RKO (cell line): ENCODE measurements at regions not wholly inside any gene's neighbourhood (a gene's known extent, or its start where the extent isn't known, plus 50 kb on each side); places are given as distances from the start of the nearest gene placed in this dataset.
"Not testable (repeated sequence)": the region's sequence is repeated elsewhere in the genome, so short reads cannot be mapped to it uniquely, and the experiment has no call there.

ENCODE experiments used
- DNase-seq: peaks from one replicate; pipeline ENCODE4 v3.0.0-alpha.2; 2016; ENCODE audit warnings: low spot score

- no peak for DNase-seq
Measured at GRCh38 chr12:71385155-71385554, 54.4 kb upstream of the LGR5 start.

DNA sequence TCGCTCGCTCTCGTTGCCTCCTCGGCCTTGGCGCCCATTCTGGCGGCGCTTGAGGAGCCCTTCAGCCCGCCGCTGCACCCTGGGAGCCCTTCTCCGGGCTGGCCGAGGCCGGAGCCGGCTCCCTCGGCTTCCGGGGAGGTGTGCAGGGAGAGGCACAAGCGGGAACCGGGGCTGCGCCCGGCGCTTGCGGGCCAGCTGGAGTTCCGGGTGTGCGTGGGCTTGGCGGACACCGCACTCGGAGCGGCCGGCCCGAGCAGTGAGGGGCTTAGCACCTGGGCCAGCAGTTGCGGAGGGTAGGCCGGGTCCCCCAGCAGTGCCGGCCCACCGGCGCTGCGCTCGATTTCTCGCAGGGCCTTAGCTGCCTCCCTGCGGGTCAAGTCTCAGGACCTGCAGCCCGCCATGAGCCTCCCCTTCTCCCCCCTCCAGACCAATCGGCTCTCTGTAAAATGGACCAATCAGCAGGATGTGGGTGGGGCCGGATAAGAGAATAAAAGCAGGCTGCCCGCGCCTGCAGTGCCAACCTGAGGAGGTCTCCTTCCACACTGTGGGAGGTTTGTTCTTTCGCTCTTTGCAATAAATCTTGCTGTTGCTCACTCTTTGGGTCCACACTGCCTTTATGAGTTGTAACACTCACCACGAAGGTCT is 62.8 kb upstream of the LGR5 start:
- not testable (repeated sequence) for DNase-seq

- DNase-seq, result peak; percentile 19
Measured at GRCh38 chr12:71371122-71371521, 68.5 kb upstream of the LGR5 start.

DNA sequence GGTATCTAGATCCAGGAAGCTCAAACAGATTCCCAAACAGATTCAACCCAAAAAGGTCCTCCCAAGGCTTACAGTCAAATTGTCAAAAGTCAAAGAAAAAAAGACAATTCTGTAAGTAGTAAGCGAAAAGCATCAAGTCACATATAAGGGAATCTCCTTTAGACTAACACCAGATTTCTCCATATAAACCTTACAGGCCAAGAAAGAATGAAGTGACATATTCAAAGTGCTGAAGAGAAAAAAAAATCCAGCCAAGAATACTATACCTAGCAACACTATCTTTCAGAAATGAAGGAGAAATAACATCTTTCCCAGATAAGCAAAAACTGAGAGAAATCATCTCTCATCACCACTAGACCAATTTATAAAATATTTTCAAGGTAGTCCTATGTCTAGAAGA is 79.6 kb upstream of the LGR5 start:
- DNase-seq, result no peak

DNA sequence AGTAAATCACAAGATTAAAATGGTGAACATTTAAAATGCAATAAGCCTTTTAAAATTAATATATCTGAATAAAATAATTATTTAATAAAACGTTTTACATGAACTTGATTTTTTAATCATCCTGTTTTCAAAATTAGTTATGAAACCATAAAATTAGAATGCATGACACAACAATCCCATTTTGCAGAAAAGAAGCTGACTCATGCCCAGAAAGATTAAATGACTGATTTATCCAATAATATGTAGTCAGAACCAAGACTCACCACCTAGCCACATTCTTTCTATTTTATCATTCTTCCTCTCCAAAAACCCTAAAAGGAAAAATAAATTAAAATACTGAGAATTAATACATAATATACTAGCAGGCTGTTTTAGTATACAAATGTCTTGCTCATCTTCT is 83.0 kb upstream of the LGR5 start:
- DNase-seq, result peak; percentile 4

GRCh38 chr12:71354871-71355270 is 84.7 kb upstream of the LGR5 start:
- no peak for DNase-seq

DNA sequence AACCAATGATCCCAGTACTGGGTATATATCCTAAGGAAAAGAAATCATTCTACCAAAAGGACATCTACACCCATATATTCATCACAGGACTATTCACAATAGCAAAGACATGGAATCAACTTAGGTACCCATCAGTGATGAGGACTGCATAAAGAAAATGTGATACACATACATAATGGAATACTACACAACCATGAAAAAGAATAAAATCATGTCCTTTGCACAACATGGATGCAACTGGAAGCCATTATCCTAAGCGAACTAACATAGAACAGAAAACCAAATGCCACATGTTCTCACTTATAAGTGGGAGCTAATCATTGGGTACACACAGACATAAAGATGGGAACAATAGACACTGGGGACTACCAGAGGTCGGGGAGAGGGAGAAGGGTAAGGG is 86.0 kb upstream of the LGR5 start:
- DNase-seq, result no peak

GRCh38 chr12:71349950-71350349 is 89.6 kb upstream of the LGR5 start:
- no peak for DNase-seq

DNA sequence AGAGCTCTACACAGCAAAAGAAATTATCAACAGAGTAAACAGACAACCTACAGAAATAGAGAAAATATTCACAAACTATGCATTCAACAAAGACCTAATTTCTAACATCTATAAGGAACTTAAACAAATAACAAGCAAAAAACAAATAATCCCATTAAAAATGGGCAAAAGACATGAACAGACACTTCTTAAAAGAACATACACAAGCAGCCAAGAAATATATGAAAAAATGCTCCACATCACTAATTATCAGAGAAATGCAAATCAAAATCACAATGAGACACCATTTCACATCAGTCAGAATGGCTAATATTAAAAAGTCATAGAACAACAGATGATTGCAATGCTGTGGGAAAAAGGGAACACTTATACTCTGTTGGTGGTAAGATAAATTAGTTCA is 100.7 kb upstream of the LGR5 start:
- no peak for DNase-seq

DNA sequence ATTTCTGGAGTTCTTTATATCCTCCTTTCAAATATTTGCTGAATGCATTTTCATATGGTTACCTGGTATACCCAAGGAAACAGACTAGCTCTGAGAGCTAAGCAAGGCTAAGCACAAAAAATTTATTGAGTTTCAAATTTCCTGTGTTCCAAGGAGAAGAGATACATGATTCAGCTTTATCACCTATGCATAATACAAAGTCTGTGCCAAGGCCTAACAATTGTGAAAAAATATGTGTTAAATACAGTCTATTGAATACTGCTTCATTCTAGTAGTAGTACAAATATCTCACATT is 103.7 kb upstream of the LGR5 start:
- DNase-seq, result no peak

DNA sequence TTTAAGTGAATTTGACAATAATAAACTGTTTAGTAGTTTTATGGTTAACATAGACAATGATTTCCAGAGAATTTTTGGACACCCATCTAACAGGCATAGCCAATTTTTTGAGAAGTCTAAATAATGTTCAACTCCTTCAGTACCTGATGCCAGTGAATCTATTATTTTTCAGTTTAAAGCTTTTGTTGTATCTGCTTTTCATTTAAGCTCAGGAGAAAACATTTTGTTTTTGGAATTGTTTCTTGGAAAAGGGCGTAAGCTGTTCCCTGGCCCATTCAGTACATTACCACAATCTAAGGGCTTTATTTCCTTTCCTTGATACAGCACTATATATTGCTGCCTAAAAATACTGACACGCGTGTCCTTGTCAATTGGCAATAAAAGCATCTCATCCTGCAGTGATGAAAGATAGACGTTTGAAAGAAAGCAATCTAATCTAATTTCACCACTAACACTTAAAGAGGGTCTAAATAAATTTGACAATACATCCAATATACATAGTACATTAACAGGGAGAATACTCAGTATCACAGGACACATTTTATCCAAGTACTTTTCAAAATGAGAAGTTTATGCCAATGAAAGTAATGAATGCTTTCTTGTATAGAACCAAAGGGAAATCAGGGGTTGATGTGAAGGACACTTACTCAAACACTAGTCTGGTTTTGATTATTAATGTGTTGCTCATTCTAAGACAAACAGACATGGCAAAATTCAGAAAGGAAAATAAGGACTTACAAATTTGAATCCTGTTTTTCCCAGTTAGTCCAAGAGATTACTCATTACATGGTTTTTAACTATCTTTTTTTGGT is 104.2 kb upstream of the LGR5 start:
- DNase-seq, result no peak

DNA sequence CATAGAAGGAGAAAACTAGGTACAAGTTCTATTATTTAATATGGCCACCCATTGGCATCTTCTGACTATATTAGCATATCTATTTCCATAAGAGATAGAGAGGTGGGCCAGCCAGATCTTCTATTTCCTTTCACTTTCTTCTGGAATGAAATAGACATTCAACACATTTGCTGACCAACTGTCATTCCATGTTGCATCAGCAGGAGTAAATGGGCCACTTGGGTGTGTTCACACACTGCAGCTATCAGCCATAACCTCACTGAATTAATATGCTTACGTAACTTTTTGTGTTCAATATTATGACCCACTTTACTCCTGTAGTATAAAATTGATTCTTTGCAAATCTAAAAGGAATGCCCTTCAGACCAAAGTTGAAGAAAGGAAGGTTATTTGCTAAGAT is 106.2 kb upstream of the LGR5 start:
- DNase-seq, result no peak

GRCh38 chr12:71329956-71330355 is 109.6 kb upstream of the LGR5 start:
- no peak for DNase-seq

- DNase-seq, result no peak
Measured at GRCh38 chr12:71321531-71321930, 118.1 kb upstream of the LGR5 start.

GRCh38 chr12:71321130-71321529 is 118.5 kb upstream of the LGR5 start:
- DNase-seq, result no peak

DNA sequence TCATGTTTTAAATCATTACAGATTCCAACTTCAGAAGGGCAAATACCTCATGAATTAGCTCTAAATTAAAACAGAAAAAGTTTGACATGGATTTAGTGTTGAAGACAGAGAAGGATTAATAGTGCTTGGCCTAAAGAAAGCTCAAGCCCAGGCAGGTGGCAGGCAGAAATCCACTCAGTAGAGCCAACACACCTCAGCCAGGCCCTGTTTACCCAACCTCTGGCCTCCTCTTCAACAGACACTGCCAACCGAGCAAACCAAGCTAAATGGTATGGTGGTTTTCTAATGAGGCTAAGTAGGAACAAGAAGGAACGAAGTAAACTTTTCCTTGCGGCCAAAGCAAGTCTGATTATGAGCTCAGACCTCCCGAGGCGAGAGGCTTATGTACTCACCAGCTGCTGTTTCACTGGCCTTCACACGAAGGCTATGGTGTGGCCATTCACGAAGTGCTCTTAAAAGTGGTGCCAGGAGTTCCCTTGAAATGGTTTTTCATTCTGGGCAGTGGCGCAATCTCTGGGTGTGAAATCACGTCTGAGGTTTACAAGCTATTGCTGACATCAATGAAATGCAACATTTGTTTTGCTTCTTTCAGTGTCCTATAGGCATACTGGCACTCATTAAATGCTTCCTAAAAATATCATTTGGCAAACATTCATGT is 124.1 kb upstream of the LGR5 start:
- DNase-seq, result no peak

GRCh38 chr12:71312768-71313403 is 126.7 kb upstream of the LGR5 start:
- DNase-seq, result peak; percentile 3

GRCh38 chr12:71311611-71312010 is 128.0 kb upstream of the LGR5 start:
- DNase-seq, result not testable (repeated sequence)

- DNase-seq, result no peak
Measured at GRCh38 chr12:71306808-71307207, 132.8 kb upstream of the LGR5 start.

DNA sequence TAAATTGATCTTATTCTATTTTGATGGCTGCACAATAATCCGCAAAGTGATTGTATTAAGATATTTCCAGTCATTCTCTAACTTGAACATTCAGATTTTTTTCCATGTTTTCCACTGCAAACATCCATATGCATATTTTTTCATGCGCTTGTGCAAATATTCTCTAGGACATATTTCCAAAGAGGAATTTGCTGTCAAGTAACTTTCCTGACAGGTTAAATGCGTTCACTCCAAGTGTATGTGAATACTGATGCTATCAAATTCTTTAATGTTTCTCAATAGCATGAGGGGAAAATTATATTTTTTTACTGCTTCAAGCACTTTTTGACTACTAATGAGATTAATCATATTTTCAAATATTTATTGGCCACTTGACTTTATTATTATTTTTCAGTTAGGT is 135.3 kb upstream of the LGR5 start:
- no peak for DNase-seq

DNA sequence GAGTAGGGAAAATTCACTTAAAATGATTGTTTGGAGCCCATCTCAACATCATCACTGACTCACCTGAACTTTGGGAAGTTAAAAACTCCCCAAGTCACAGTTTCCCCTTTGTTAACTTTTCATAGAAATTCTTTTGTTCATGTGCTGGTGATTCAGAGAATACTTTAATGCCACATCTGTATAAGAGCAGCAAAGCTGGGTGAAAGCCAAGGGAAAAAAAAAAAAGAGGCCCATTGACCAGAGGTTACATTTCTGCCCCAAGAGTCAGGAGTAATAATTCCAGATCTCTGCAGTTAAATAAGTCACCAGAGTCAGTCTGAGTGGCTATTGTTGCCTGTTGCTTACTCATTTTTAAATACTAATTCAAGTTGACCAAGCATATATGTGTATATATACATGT is 136.4 kb upstream of the LGR5 start:
- peak; percentile 7 for DNase-seq

DNA sequence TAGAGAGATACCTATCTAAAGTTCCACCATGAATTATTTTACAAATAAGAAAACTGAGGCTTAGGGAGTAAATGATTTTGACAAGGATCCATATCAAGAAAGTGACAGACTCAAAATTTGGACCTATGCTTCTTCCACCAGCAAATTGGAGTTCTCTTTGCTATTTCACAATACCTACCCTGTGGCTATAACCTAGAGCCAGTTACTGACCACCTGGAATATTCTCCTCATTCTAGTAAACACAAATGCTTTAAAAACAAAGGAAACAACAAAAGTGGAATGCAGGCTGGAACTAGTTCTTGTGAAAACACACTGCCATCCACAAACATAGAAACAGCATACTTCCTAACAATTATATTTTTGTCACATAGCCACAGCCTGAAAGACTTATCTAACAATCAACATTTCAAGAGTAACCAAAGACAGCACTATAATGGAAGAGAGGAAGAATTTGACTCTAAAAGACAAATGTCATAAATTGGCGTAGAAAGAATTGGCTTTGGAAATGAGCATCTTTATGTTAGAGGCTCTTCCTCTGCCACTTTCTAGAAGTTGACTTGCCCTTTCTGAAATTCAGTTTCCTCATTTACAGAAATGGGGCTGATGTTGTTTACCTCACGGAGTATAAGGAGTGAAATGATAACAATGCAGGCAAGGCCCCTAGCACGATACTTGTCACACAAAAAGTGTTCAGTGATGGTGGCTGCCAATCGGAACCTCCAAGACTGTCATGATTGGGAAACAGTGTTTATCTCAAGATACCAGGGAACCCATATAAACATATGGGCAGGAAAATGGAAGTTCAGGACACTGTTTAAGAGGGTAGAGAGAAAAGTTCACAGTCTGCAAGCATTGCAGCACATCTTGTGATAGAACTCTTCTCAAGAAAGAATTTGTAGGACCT is 138.6 kb upstream of the LGR5 start:
- DNase-seq, result no peak
